ENCODE measurements at regions not wholly inside any gene's neighbourhood (a gene's known extent, or its start where the extent isn't known, plus 50 kb on each side); places are given as distances from the start of the nearest gene placed in this dataset.
"Not testable (repeated sequence)": the region's sequence is repeated elsewhere in the genome, so short reads cannot be mapped to it uniquely, and the experiment has no call there.

DNA sequence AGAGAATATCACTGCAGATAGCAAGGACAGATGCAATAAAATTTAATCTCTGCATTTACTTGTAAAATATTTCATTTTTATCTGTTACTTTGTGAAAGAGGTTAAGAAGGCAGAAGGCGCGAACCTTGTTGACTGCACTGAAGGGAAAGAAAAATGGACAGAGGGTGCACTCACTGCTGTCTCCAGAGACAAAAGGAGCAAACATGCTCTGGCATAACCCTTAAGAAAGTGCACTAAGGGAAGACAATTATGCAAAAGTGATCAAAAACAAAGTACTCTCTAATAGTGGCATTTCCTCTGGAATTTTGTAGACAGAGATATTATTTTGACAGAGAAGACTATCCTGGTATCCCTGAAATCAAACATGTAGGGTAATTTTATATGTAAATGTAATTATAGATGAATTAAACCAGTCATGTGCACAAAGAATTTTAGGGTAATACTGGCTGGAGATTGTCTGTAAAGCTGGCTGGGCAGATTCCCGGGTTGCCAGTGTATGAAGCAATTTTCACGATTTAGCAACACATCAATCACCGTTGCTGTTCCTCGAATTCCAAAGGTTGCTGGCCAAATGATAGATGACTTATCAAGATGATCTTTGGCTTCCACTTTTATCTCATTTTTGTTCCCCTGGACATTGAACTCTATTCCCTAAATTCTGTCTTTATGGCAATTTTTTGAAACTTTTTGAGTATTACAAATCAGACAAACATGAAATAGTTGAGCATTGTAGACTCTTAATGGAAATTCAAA is 1176.9 kb downstream of the SUCLG1 start:
- Histone ChIP-seq H3K36me3 (ENCODE audit: control insufficient read depth, insufficient read depth, low read length) (no peaks in the 10 kb centered on the region), H3K27me3 (ENCODE audit: control insufficient read depth, insufficient read depth, low read length) (no peaks in the 10 kb centered on the region), H3K4me1 (ENCODE audit: control insufficient read depth, insufficient read depth, low read length) (peaks cover 12% of the 10 kb centered on the region), H3K4me3 (ENCODE audit: low read depth, low read length) (no peak overlapping the region), H3K9me3 (ENCODE audit: control insufficient read depth, insufficient read depth, low read length) (peaks cover 3% of the 10 kb centered on the region), H3K9ac (ENCODE audit: low read depth, low read length) (no peak overlapping the region)

DNA sequence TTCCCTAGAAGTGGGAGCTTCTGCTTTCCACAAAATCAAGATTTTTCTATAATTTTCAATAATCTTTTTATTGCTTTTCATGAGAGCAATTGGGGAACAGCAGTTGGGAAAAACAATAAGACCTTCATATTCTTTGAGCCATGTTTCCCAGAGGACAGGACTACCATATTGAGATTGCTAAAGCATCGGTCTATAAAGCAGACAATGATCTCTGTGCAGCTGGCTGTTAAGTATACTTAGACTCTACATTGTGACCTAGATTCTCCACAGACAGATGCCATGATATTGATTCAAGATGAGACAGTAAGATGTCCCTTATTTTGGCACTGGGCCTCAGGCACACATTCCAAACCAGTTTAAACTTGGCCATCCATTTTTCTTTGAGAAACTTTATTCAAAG is 1178.7 kb downstream of the SUCLG1 start:
- H3K27me3 ChIP-seq (ENCODE audit: control insufficient read depth, insufficient read depth, low read length) = no peaks in the 10 kb centered on the region
- H3K36me3 ChIP-seq (ENCODE audit: control insufficient read depth, insufficient read depth, low read length) = no peaks in the 10 kb centered on the region
- H3K4me1 ChIP-seq (ENCODE audit: control insufficient read depth, insufficient read depth, low read length) = peaks cover 12% of the 10 kb centered on the region
- peaks cover 3% of the 10 kb centered on the region for H3K9me3 ChIP-seq (ENCODE audit: control insufficient read depth, insufficient read depth, low read length)
- no peak overlapping the region for H3K4me3 ChIP-seq (ENCODE audit: low read depth, low read length)
- H3K9ac ChIP-seq (ENCODE audit: low read depth, low read length) = no peak overlapping the region

DNA sequence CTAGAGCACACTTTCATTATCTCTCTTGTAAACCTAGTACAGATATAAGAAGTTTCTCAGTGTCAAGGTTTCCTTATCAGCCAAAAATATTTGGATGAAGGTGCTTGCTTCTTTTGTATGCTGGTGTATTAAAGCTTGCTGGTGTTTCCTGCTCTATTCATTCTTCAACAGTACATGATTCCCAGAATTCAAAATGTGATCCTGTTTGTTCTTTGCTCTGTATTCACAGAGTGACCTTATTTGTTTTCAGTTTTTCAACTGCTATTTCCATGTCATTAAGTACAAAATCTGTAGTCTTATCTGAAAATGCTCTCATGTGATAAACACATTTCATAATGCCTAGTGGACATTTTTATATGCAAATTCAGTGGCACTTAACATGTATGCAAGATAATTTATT is 1185.8 kb downstream of the SUCLG1 start:
- Histone ChIP-seq H3K4me3 (ENCODE audit: low read depth, low read length) (no peak overlapping the region), H3K9ac (ENCODE audit: low read depth, low read length) (no peak overlapping the region), H3K27me3 (ENCODE audit: control insufficient read depth, insufficient read depth, low read length) (no peaks in the 10 kb centered on the region), H3K4me1 (ENCODE audit: control insufficient read depth, insufficient read depth, low read length) (no peaks in the 10 kb centered on the region), H3K9me3 (ENCODE audit: control insufficient read depth, insufficient read depth, low read length) (no peaks in the 10 kb centered on the region), H3K36me3 (ENCODE audit: control insufficient read depth, insufficient read depth, low read length) (no peaks in the 10 kb centered on the region)

DNA sequence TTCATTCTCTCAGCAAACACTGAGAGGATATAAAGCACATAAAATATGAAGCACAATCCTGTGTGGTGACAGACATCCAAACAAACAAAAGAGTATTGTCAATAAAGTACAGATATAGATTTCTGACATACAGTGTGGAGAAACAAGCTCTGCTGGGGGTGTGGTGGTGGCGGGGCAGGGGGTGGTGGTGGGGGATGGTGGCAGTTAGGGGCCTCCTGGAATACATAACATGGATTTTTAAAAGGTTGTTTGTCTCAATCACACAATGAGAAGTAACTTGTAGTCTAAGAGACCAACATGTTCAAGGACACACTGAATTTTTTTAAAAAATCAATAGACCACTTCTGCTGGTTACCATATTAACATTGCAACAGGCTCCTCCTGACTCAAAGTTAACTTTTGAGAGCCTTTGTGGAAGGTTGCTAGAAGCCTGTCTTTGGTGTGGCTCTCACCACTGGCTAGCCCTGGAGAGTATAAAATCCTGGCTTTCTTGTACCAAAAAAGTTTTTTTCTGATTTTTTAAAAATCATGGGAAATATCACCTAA is 1197.4 kb downstream of the SUCLG1 start:
- no peaks in the 10 kb centered on the region for H3K4me1 ChIP-seq (ENCODE audit: control insufficient read depth, insufficient read depth, low read length)
- H3K36me3 ChIP-seq (ENCODE audit: control insufficient read depth, insufficient read depth, low read length) = no peaks in the 10 kb centered on the region
- no peak overlapping the region for H3K4me3 ChIP-seq (ENCODE audit: low read depth, low read length)
- H3K27me3 ChIP-seq (ENCODE audit: control insufficient read depth, insufficient read depth, low read length) = no peaks in the 10 kb centered on the region
- no peak overlapping the region for H3K9ac ChIP-seq (ENCODE audit: low read depth, low read length)
- no peaks in the 10 kb centered on the region for H3K9me3 ChIP-seq (ENCODE audit: control insufficient read depth, insufficient read depth, low read length)

DNA sequence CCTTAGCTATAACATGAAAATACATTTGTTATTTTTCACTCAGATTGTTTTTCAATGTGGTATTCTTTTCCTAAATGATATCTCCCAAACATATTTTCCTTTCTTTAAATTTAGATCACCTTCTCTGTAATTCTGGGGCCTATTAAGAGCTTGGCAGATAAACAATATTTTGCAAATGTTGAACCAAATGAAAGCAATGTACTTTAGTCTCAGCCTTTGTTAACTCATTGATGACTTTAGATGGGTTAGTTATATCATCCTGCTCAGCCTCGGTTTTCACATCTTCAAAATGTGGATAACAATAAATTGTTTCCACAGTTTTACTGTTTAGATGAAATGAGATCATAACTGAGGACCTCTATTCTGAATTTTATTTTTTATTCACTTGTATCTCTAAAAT is 1205.2 kb downstream of the SUCLG1 start:
- Histone ChIP-seq H3K36me3 (ENCODE audit: control insufficient read depth, insufficient read depth, low read length) (no peaks in the 10 kb centered on the region), H3K4me1 (ENCODE audit: control insufficient read depth, insufficient read depth, low read length) (no peaks in the 10 kb centered on the region), H3K4me3 (ENCODE audit: low read depth, low read length) (no peak overlapping the region)

DNA sequence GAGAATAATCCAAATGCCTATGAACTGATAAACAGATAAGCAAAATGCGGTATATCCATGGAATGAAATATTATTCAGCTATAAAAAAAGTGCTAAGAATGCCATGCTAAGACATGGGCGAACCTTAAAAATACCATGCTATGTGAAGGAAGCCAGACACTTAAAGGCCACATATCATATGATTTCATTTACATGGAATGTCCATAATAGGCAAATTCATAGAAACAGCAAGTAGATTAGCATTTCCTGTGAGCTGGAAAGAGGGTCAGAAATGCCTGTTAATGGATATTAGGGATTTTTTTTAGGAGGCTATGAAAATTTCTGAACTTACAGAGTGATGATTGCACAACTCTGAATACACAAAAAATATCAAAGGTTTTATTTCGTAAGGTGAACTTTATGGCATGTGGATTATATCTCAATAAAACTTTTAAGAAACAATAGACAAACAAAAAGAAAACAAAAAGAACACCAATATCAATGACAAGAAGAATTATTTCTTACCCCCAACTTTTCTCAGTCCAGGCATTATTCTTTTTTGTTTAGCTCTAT is 1207.7 kb downstream of the SUCLG1 start:
- no peak overlapping the region for H3K4me3 ChIP-seq (ENCODE audit: low read depth, low read length)
- H3K27me3 ChIP-seq (ENCODE audit: control insufficient read depth, insufficient read depth, low read length) = no peaks in the 10 kb centered on the region
- no peaks in the 10 kb centered on the region for H3K4me1 ChIP-seq (ENCODE audit: control insufficient read depth, insufficient read depth, low read length)
- H3K9me3 ChIP-seq (ENCODE audit: control insufficient read depth, insufficient read depth, low read length) = peaks cover 3% of the 10 kb centered on the region
- no peak overlapping the region for H3K9ac ChIP-seq (ENCODE audit: low read depth, low read length)
- H3K36me3 ChIP-seq (ENCODE audit: control insufficient read depth, insufficient read depth, low read length) = no peaks in the 10 kb centered on the region

More for the DNA sequence above, 1205.2 kb downstream of the SUCLG1 start:
- Histone ChIP-seq H3K9me3 (ENCODE audit: control insufficient read depth, insufficient read depth, low read length) (no peaks in the 10 kb centered on the region), H3K27me3 (ENCODE audit: control insufficient read depth, insufficient read depth, low read length) (no peaks in the 10 kb centered on the region), H3K9ac (ENCODE audit: low read depth, low read length) (no peak overlapping the region)

DNA sequence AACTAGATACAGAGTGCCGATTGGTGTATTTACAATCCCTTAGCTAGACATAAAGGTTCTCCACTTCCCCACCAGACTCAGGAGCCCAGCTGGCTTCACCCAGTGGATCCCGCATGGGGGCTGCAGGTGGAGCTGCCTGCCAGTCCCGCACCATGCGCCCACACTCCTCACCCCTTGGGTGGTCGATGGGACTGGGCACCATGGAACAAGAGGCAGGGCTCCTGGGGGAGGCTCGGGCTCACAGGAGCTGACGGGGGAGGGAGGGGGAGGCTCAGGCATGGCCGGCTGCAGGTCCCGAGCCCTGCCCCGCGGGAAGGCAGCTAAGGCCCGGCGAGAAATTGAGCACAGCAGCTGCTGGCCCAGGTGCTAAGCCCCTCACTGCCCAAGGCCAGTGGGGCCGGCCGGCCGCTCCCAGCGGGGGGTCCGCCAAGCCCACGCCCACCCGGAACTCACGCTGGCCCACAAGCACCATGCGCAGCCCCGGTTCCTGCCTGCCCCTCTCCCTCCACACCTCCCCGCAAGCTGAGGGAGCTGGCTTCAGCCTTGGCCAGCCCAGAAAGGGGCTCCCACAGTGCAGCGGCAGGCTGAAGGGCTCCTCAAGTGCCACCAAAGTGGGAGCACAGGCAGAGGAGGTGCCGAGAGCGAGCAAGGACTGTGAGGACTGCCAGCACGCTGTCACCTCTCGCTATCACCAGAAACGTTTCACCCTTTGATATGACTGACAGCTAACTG is 1213.1 kb downstream of the SUCLG1 start:
- not testable (repeated sequence) for H3K4me3 ChIP-seq (ENCODE audit: low read depth, low read length); H3K27me3 ChIP-seq (ENCODE audit: control insufficient read depth, insufficient read depth, low read length); H3K4me1 ChIP-seq (ENCODE audit: control insufficient read depth, insufficient read depth, low read length); H3K9me3 ChIP-seq (ENCODE audit: control insufficient read depth, insufficient read depth, low read length); H3K9ac ChIP-seq (ENCODE audit: low read depth, low read length); H3K36me3 ChIP-seq (ENCODE audit: control insufficient read depth, insufficient read depth, low read length)

DNA sequence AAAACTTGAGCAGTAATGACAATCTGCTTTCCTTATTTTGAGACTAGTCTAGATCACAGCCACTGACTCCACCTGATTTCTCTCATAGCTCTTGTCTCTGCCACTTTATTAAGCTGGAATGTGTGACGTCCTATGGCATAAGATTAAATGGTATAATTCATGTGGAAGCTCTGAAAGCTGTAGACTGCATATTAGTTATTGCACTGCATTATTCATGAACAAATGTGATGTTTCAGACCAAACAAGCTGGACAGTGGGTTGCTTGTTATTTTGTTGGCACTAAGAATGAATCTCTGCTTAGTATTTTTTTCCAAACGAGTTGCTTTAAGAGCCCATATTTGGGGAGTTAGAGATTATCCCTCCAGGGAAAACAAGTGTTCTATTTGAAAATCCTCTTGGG is 1218.5 kb downstream of the SUCLG1 start:
- no peaks in the 10 kb centered on the region for H3K9me3 ChIP-seq (ENCODE audit: control insufficient read depth, insufficient read depth, low read length)
- no peak overlapping the region for H3K4me3 ChIP-seq (ENCODE audit: low read depth, low read length)
- no peaks in the 10 kb centered on the region for H3K27me3 ChIP-seq (ENCODE audit: control insufficient read depth, insufficient read depth, low read length)
- no peaks in the 10 kb centered on the region for H3K36me3 ChIP-seq (ENCODE audit: control insufficient read depth, insufficient read depth, low read length)
- H3K4me1 ChIP-seq (ENCODE audit: control insufficient read depth, insufficient read depth, low read length) = no peaks in the 10 kb centered on the region
- H3K9ac ChIP-seq (ENCODE audit: low read depth, low read length) = no peak overlapping the region

DNA sequence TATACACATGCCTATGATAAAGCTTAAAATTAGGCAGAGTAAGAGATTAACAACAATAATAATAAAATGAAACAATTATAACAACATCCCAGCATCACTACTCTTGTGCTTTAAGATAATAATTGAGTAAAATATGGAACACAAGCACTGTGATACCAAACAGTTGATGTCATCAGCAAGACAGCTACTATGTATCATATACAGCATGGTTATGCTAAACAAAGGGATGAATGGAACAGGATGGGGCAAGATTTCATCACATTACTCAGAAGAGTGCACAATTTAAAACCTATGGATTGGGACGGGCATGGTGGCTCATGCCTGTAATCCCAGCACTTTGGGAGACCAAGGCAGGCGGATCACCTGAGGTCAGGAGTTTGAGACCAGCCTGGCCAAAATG is 1221.0 kb downstream of the SUCLG1 start:
- Histone ChIP-seq H3K9me3 (ENCODE audit: control insufficient read depth, insufficient read depth, low read length) (no peaks in the 10 kb centered on the region), H3K36me3 (ENCODE audit: control insufficient read depth, insufficient read depth, low read length) (no peaks in the 10 kb centered on the region), H3K4me1 (ENCODE audit: control insufficient read depth, insufficient read depth, low read length) (peaks cover 3% of the 10 kb centered on the region), H3K9ac (ENCODE audit: low read depth, low read length) (no peak overlapping the region), H3K4me3 (ENCODE audit: low read depth, low read length) (no peak overlapping the region), H3K27me3 (ENCODE audit: control insufficient read depth, insufficient read depth, low read length) (no peaks in the 10 kb centered on the region)

DNA sequence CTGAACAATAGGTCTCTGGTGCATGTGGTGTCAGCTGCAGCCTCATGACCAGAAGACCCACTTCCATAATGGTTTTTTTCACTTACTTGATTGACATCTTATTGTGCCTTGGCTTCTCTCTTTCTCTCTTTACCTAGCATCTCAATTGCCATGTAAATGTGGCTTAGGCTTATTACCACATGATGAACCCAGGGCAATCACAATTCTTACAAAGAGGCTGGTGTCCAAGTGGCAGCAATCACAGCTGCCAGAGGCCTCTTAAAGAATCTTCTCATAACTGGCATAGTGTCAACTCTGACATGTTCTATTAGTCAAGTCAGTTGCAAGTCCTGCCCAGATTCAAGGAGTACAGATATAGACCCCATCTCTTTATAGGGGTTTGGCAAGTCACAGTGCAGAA is 1224.8 kb downstream of the SUCLG1 start:
- Histone ChIP-seq H3K9ac (ENCODE audit: low read depth, low read length) (no peak overlapping the region), H3K9me3 (ENCODE audit: control insufficient read depth, insufficient read depth, low read length) (no peaks in the 10 kb centered on the region), H3K4me3 (ENCODE audit: low read depth, low read length) (no peak overlapping the region)

DNA sequence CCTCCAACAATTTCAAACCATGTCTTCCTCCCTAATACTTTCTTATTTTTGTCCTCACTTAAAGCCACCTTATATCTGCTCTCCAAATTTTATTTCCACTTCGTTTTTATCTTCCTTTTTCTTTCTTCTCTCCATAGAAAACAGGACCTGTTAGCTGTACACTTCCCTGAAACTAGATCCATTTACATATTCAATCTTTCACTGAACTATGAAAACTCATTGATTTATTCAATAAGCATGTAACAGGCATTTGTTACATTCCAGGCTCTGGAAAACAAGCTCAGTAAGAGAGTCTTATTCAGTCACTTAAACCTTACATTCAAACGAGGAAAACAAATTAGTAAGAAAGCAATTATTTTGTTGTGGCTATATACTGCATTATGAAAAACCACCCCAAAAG is 1225.3 kb downstream of the SUCLG1 start:
- H3K36me3 ChIP-seq (ENCODE audit: control insufficient read depth, insufficient read depth, low read length) = no peaks in the 10 kb centered on the region
- no peaks in the 10 kb centered on the region for H3K27me3 ChIP-seq (ENCODE audit: control insufficient read depth, insufficient read depth, low read length)
- peaks cover 3% of the 10 kb centered on the region for H3K4me1 ChIP-seq (ENCODE audit: control insufficient read depth, insufficient read depth, low read length)
- H3K9ac ChIP-seq (ENCODE audit: low read depth, low read length) = no peak overlapping the region
- no peak overlapping the region for H3K4me3 ChIP-seq (ENCODE audit: low read depth, low read length)
- H3K9me3 ChIP-seq (ENCODE audit: control insufficient read depth, insufficient read depth, low read length) = no peaks in the 10 kb centered on the region

More for the DNA sequence above, 1224.8 kb downstream of the SUCLG1 start:
- Histone ChIP-seq H3K36me3 (ENCODE audit: control insufficient read depth, insufficient read depth, low read length) (no peaks in the 10 kb centered on the region), H3K27me3 (ENCODE audit: control insufficient read depth, insufficient read depth, low read length) (no peaks in the 10 kb centered on the region), H3K4me1 (ENCODE audit: control insufficient read depth, insufficient read depth, low read length) (peaks cover 3% of the 10 kb centered on the region)

DNA sequence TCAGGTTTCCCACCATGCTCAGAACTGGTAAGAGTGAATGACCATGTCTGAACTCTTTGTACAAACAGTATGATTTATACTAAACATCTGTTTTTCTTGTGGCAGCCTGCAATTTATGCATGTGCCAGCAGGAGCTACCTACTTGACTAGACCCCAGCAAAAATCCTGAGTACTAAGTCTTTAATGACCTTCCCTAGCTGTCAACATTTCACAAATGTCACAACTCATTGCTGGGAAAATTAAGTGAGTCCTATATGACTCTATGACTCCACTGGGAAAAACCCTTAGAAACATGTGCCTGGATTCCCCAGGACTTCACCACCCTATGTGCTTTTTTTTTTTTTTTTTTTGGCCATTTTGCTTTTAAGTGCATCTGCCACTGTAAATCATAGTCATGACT is 1225.8 kb downstream of the SUCLG1 start:
- Histone ChIP-seq H3K4me3 (ENCODE audit: low read depth, low read length) (no peak overlapping the region), H3K27me3 (ENCODE audit: control insufficient read depth, insufficient read depth, low read length) (no peaks in the 10 kb centered on the region), H3K9me3 (ENCODE audit: control insufficient read depth, insufficient read depth, low read length) (no peaks in the 10 kb centered on the region), H3K36me3 (ENCODE audit: control insufficient read depth, insufficient read depth, low read length) (no peaks in the 10 kb centered on the region), H3K9ac (ENCODE audit: low read depth, low read length) (no peak overlapping the region), H3K4me1 (ENCODE audit: control insufficient read depth, insufficient read depth, low read length) (peaks cover 3% of the 10 kb centered on the region)
